H9 (cell line): ENCODE measurements at regions not wholly inside any gene's neighbourhood (a gene's known extent, or its start where the extent isn't known, plus 50 kb on each side); places are given as distances from the start of the nearest gene placed in this dataset.

ENCODE experiments used
- DNase-seq: peaks from one replicate; pipeline ENCODE4 v3.0.0-alpha.2; 2017
- H2AFZ ChIP-seq: one replicate; pipeline ENCODE4 v1.6.1; 2013; ENCODE audit warnings: mild to moderate bottlenecking, low read length, control low read depth, moderate library complexity
- H2AK5ac ChIP-seq: 2 replicates; pipeline ENCODE4 v1.6.1; 2013; ENCODE audit warnings: low read length, control low read depth, mixed read lengths; ENCODE audit not compliant: insufficient read length
- H2BK120ac ChIP-seq: one replicate; pipeline ENCODE4 v1.6.1; 2013; ENCODE audit warnings: low read depth, mild to moderate bottlenecking, low read length, control low read depth, inconsistent platforms; ENCODE audit not compliant: poor library complexity, severe bottlenecking
- H2BK12ac ChIP-seq: 2 replicates; pipeline ENCODE4 v1.6.1; 2013; ENCODE audit warnings: low read length, control low read depth, mixed read lengths, low read depth; ENCODE audit not compliant: insufficient read length
- H2BK15ac ChIP-seq: 2 replicates; pipeline ENCODE4 v1.6.1; 2013; ENCODE audit warnings: low read depth, low read length, control low read depth
- H2BK20ac ChIP-seq: one replicate; pipeline ENCODE4 v1.6.1; 2013; ENCODE audit warnings: low read depth, mild to moderate bottlenecking, low read length, control low read depth, inconsistent platforms; ENCODE audit not compliant: poor library complexity, severe bottlenecking
- H2BK5ac ChIP-seq: 2 replicates; pipeline ENCODE4 v1.6.1; 2013; ENCODE audit warnings: low read length, control low read depth, mixed read lengths; ENCODE audit not compliant: insufficient read length
- H3K14ac ChIP-seq: 2 replicates; pipeline ENCODE4 v1.6.1; 2013; ENCODE audit warnings: low read length, control low read depth; ENCODE audit not compliant: insufficient read depth
- H3K18ac ChIP-seq: 2 replicates; pipeline ENCODE4 v1.6.1; 2013; ENCODE audit warnings: low read depth, mild to moderate bottlenecking, mixed read lengths, low read length, control low read depth; ENCODE audit not compliant: insufficient read length
- H3K23ac ChIP-seq: 2 replicates; pipeline ENCODE4 v1.6.1; 2013; ENCODE audit warnings: low read length, control low read depth, mixed read lengths, low read depth; ENCODE audit not compliant: insufficient read length
- H3K23me2 ChIP-seq: 2 replicates; pipeline ENCODE4 v1.6.1; 2013; ENCODE audit warnings: low read depth, mild to moderate bottlenecking, mixed read lengths, low read length, control low read depth; ENCODE audit not compliant: insufficient read length, poor library complexity, severe bottlenecking
- H3K27ac ChIP-seq: 2 replicates; pipeline ENCODE4 v1.5.1; 2013; ENCODE audit warnings: low read length, control low read depth, mixed read lengths, low read depth; ENCODE audit not compliant: insufficient read length
- H3K27me3 ChIP-seq: 2 replicates; pipeline ENCODE4 v1.6.1; 2013; ENCODE audit warnings: low read length, control low read depth, inconsistent platforms; ENCODE audit not compliant: insufficient read depth
- H3K4ac ChIP-seq: 2 replicates; pipeline ENCODE4 v1.6.1; 2013; ENCODE audit warnings: low read depth, mild to moderate bottlenecking, control low read depth, inconsistent platforms, low read length, moderate library complexity
- H3K4me1 ChIP-seq: 2 replicates; pipeline ENCODE4 v1.6.1; 2013; ENCODE audit warnings: low read length, control low read depth, inconsistent platforms; ENCODE audit not compliant: insufficient read depth
- H3K4me2 ChIP-seq: 2 replicates; pipeline ENCODE4 v1.6.1; 2013; ENCODE audit warnings: low read length, control low read depth, mixed read lengths; ENCODE audit not compliant: insufficient read length, insufficient read depth
- H3K56ac ChIP-seq: 2 replicates; pipeline ENCODE4 v1.6.1; 2013; ENCODE audit warnings: low read depth, mild to moderate bottlenecking, mixed read lengths, low read length, control low read depth; ENCODE audit not compliant: insufficient read length
- H3K79me1 ChIP-seq: 2 replicates; pipeline ENCODE4 v1.6.1; 2013; ENCODE audit warnings: low read depth, mild to moderate bottlenecking, moderate library complexity, low read length, control low read depth, inconsistent platforms; ENCODE audit not compliant: insufficient read depth, poor library complexity, severe bottlenecking
- H3K79me2 ChIP-seq: 2 replicates; pipeline ENCODE4 v1.6.1; 2013; ENCODE audit warnings: low read length, control low read depth, inconsistent platforms; ENCODE audit not compliant: insufficient read depth
- H3K9ac ChIP-seq: 2 replicates; pipeline ENCODE4 v1.6.1; 2013; ENCODE audit warnings: low read length, control low read depth, mixed read lengths; ENCODE audit not compliant: insufficient read length; ENCODE audit errors: extremely low read depth
- H3K9me3 ChIP-seq: one replicate; pipeline ENCODE4 v1.6.1; 2013; ENCODE audit warnings: low read depth, low read length, inconsistent platforms; ENCODE audit not compliant: control insufficient read depth
- H3T11ph ChIP-seq: one replicate; pipeline ENCODE4 v1.6.1; 2013; ENCODE audit warnings: mild to moderate bottlenecking, low read length, control low read depth, inconsistent platforms
- H4K20me1 ChIP-seq: one replicate; pipeline ENCODE4 v1.6.1; 2013; ENCODE audit not compliant: control insufficient read depth, insufficient read length, insufficient read depth
- H4K5ac ChIP-seq: 2 replicates; pipeline ENCODE4 v1.6.1; 2013; ENCODE audit warnings: low read depth, mild to moderate bottlenecking, mixed read lengths, low read length, control low read depth; ENCODE audit not compliant: insufficient read length
- H4K8ac ChIP-seq: replicated peaks from 2 replicates; pipeline ENCODE4 v1.6.1; 2013; ENCODE audit warnings: low read length, control low read depth, mixed read lengths, low read depth; ENCODE audit not compliant: insufficient read length
- H4K91ac ChIP-seq: 2 replicates; pipeline ENCODE4 v1.6.1; 2013; ENCODE audit warnings: low read depth, mild to moderate bottlenecking, moderate library complexity, mixed read lengths, low read length, control low read depth; ENCODE audit not compliant: insufficient read length
- H3K27ac Mint-ChIP-seq, 3 experiments: 2 replicates in 2 of 3; 3 replicates in 1 of 3; pipeline ENCODE4 v1.8.0; 2020 to 2021; ENCODE audit warnings: mixed read lengths in 3 of 3, mild to moderate bottlenecking in 1 of 3, moderate library complexity in 1 of 3
- H3K27me3 Mint-ChIP-seq: 2 replicates; pipeline ENCODE4 v1.8.0; 2021; ENCODE audit warnings: low read depth, mild to moderate bottlenecking, moderate library complexity, mixed read lengths
- H3K36me3 Mint-ChIP-seq, 3 experiments: 2 replicates in 2 of 3; 3 replicates in 1 of 3; pipeline ENCODE4 v1.8.0; 2020 to 2021; ENCODE audit warnings: low read depth in 3 of 3, mixed read lengths in 3 of 3; ENCODE audit not compliant: insufficient read depth in 1 of 3
- H3K4me1 Mint-ChIP-seq, 2 experiments: 2 replicates each; pipeline ENCODE4 v1.8.0; 2020; ENCODE audit warnings: mixed read lengths in 2 of 2
- H3K4me3 Mint-ChIP-seq, 2 experiments: 2 replicates in 1 of 2; 3 replicates in 1 of 2; pipeline ENCODE4 v1.8.0; 2020 to 2021; ENCODE audit warnings: mild to moderate bottlenecking in 2 of 2, mixed read lengths in 2 of 2, moderate library complexity in 1 of 2
- H3K9me3 Mint-ChIP-seq, 2 experiments: 2 replicates in 1 of 2; 3 replicates in 1 of 2; pipeline ENCODE4 v1.8.0; 2020; ENCODE audit warnings: mild to moderate bottlenecking in 2 of 2, mixed read lengths in 2 of 2, moderate library complexity in 1 of 2
- CTCF ChIP-seq: fragments of 200-600 bp; sonication (generic); conservative IDR thresholded peaks from 3 replicates; pipeline ENCODE4 v1.8.0; 2021; ENCODE audit warnings: antibody characterized with exemption, mild to moderate bottlenecking
- WGBS: extraction: QIAGEN DNeasy Blood & Tissue Kit; methylation state at CpG from one replicate; pipeline ENCODE4 v1.1.7; 2013; ENCODE audit warnings: missing lambda C conversion rate, low lambda C conversion rate, mixed read lengths; ENCODE audit not compliant: insufficient read length; ENCODE audit errors: extremely low coverage; 5-methylcytosine and 5-hydroxymethylcytosine counted together

- H3K79me2 ChIP-seq: no peaks in the 10 kb centered on the region
- no peak overlapping the region for H2BK20ac ChIP-seq
- H3K27ac Mint-ChIP-seq: no peak overlapping the region
- no peak overlapping the region for H3K4me3 Mint-ChIP-seq
- no peak overlapping the region for H3K4me2 ChIP-seq
- H3K4me1 ChIP-seq: no peaks in the 10 kb centered on the region
- no peak overlapping the region for H2AFZ ChIP-seq
- H3K23ac ChIP-seq: no peak overlapping the region
- no peak overlapping the region for H3K18ac ChIP-seq
- H3K23me2 ChIP-seq: no peaks in the 10 kb centered on the region
- peaks cover 5 to 7% of the 10 kb centered on the region in 2 experiments; a peak in 3 of 5 replicates for H3K9me3 Mint-ChIP-seq
- peak; percentile 53 for TF ChIP-seq CTCF
- H2BK120ac ChIP-seq: no peak overlapping the region
- H3K27me3 Mint-ChIP-seq: peaks cover 2% of the 10 kb centered on the region; the same call in 1 of the 2 replicates
- H3K4me1 Mint-ChIP-seq: peaks cover 10 to 12% of the 10 kb centered on the region in 2 experiments
- H4K5ac ChIP-seq: no peak overlapping the region
- no peak overlapping the region for H3T11ph ChIP-seq
- no peak overlapping the region for H4K91ac ChIP-seq
- H3K56ac ChIP-seq: no peak overlapping the region
- H2BK12ac ChIP-seq: no peak overlapping the region
- H3K14ac ChIP-seq: no peak overlapping the region
- H3K36me3 Mint-ChIP-seq: peaks cover 0 to 6% (median 2%) of the 10 kb centered on the region in 3 experiments; a peak in 1 of 7 replicates
- H3K79me1 ChIP-seq: no peaks in the 10 kb centered on the region
- H2AK5ac ChIP-seq: no peak overlapping the region
- no peak overlapping the region for H3K27ac ChIP-seq
- no peak overlapping the region for H3K4ac ChIP-seq
- H2BK15ac ChIP-seq: no peak overlapping the region
- no peak overlapping the region for H3K9ac ChIP-seq
- H4K8ac ChIP-seq: no peak overlapping the region
- H3K9me3 ChIP-seq: no peaks in the 10 kb centered on the region
- no CpG with 5 or more reads among the region's 3 CpGs for WGBS
- H2BK5ac ChIP-seq: no peak overlapping the region
- H4K20me1 ChIP-seq: no peaks in the 10 kb centered on the region
- no peaks in the 10 kb centered on the region for H3K27me3 ChIP-seq
- peak; percentile 40 for DNase-seq
These were observed 159.8 kb upstream of the PIEZO2 start for GRCh38 chr18:11309172-11309571.
